Endothelial cell of umbilical vein (primary cell): ENCODE measurements at regions not wholly inside any gene's neighbourhood (a gene's known extent, or its start where the extent isn't known, plus 50 kb on each side); places are given as distances from the start of the nearest gene placed in this dataset.

Experiments
- BruUV-seq: library from RNA; stranded (reverse); fragments of 400-500 nt; replicated peaks from 2 replicates; lab custom pipeline; 2021; lab: Mats Ljungman, UMichigan
- CTCF ChIA-PET: fragments of 300-600, 350-600 bp; sonication (Branson Sonifier 250); formaldehyde crosslinking; loops from one replicate; lab custom pipeline; 2021; ENCODE audit warnings: antibody characterized with exemption, inconsistent platforms; lab: Charles Lee
- POLR2A ChIA-PET: fragments of 300-600, 350-600 bp; sonication (Branson Sonifier 250); formaldehyde crosslinking; loops from one replicate; lab custom pipeline; 2021; ENCODE audit warnings: antibody characterized with exemption, inconsistent platforms; lab: Charles Lee
- DNase-seq: peaks from one replicate; pipeline ENCODE4 v3.0.0-alpha.2; 2011; ENCODE audit warnings: low read depth, low spot score
- FAIRE-seq: peaks from 2 replicates; lab custom pipeline; 2011; peaks lifted over from hg19 to GRCh38; lab: Jason Lieb, UNC
- H2AFZ ChIP-seq: 2 replicates; pipeline ENCODE4 v1.6.0; 2012; ENCODE audit warnings: low read depth, low read length, control low read depth, inconsistent platforms
- H3K27ac ChIP-seq: 2 replicates; pipeline ENCODE4 v1.5.1; 2011; ENCODE audit warnings: low read depth, mild to moderate bottlenecking, control low read depth, low read length, moderate library complexity; ENCODE audit not compliant: insufficient read depth
- H3K27me3 ChIP-seq, 2 experiments: 2 replicates each; pipeline versions ENCODE4 v1.6.0 to v1.6.1; 2011; ENCODE audit warnings: low read length in 2 of 2, mixed read lengths in 1 of 2; ENCODE audit not compliant: control insufficient read depth in 2 of 2, insufficient read depth in 2 of 2
- H3K36me3 ChIP-seq, 2 experiments: 2 replicates in 1 of 2; 3 replicates in 1 of 2; pipeline ENCODE4 v1.5.1; 2011; ENCODE audit warnings: low read length in 2 of 2, mild to moderate bottlenecking in 1 of 2, moderate library complexity in 1 of 2; ENCODE audit not compliant: control insufficient read depth in 2 of 2, insufficient read depth in 2 of 2; ENCODE audit errors: extremely low read depth in 1 of 2
- H3K4me1 ChIP-seq: 3 replicates; pipeline ENCODE4 v1.5.1; 2011; ENCODE audit warnings: mild to moderate bottlenecking, low read length; ENCODE audit not compliant: control insufficient read depth, insufficient read depth; ENCODE audit errors: extremely low read depth
- H3K4me2 ChIP-seq: 2 replicates; pipeline ENCODE4 v1.6.1; 2011; ENCODE audit warnings: low read length, control low read depth, mixed read lengths; ENCODE audit not compliant: insufficient read depth
- H3K4me3 ChIP-seq, 3 experiments: fragments of 200-600 bp in 1 of 3; sonication (generic), shearing (Covaris generic) in 1 of 3; replicated peaks in 1 of 3; 2 replicates each; pipeline ENCODE4 v1.5.1; 2011 to 2016; ENCODE audit warnings: control low read depth in 3 of 3, low read length in 3 of 3, mild to moderate bottlenecking in 2 of 3, inconsistent platforms in 1 of 3, low read depth in 1 of 3, moderate library complexity in 1 of 3; ENCODE audit not compliant: insufficient read depth in 1 of 3
- H3K79me2 ChIP-seq: 2 replicates; pipeline ENCODE4 v1.6.0; 2012; ENCODE audit warnings: low read length, inconsistent platforms; ENCODE audit not compliant: control insufficient read depth, insufficient read depth
- H3K9ac ChIP-seq: replicated peaks from 2 replicates; pipeline ENCODE3; 2011; ENCODE audit warnings: low read length, control low read depth; ENCODE audit not compliant: insufficient read depth; ENCODE audit errors: extremely low read depth
- H3K9me1 ChIP-seq: replicated peaks from 3 replicates; pipeline ENCODE4 v1.6.0; 2011; ENCODE audit warnings: mild to moderate bottlenecking, low read length; ENCODE audit not compliant: control insufficient read depth, insufficient read depth; ENCODE audit errors: extremely low read depth
- H3K9me3 ChIP-seq: replicated peaks from 2 replicates; pipeline ENCODE4 v1.5.1; 2012; ENCODE audit warnings: low read length, inconsistent platforms; ENCODE audit not compliant: control insufficient read depth, insufficient read depth
- H4K20me1 ChIP-seq: replicated peaks from 2 replicates; pipeline ENCODE3; 2011; ENCODE audit warnings: mild to moderate bottlenecking, low read length; ENCODE audit not compliant: control insufficient read depth, insufficient read depth; ENCODE audit errors: extremely low read depth
- CTCF ChIP-seq, 2 donors: IDR thresholded peaks; 1 replicate in 1 of 2; 2 replicates in 1 of 2; pipeline ENCODE4 v1.5.1; 2011; ENCODE audit warnings: low read length in 2 of 2, mild to moderate bottlenecking in 2 of 2, moderate library complexity in 2 of 2, control low read depth in 1 of 2, inconsistent platforms in 1 of 2, low read depth in 1 of 2; ENCODE audit not compliant: insufficient read depth in 1 of 2; ENCODE audit errors: extremely low read depth in 1 of 2
- EZH2 ChIP-seq: IDR thresholded peaks from 2 replicates; pipeline ENCODE4 v1.6.1; 2012; ENCODE audit warnings: borderline replicate concordance, low read depth, mild to moderate bottlenecking, moderate library complexity, low read length, inconsistent platforms; ENCODE audit not compliant: severe bottlenecking
- FOS ChIP-seq: IDR thresholded peaks from 2 replicates; pipeline ENCODE4 v1.6.1; 2011; ENCODE audit warnings: mild to moderate bottlenecking, low read length, moderate library complexity, borderline replicate concordance; ENCODE audit not compliant: insufficient read depth
- GATA2 ChIP-seq: IDR thresholded peaks from 2 replicates; pipeline ENCODE4 v1.7.0; 2011; ENCODE audit warnings: low read depth, mild to moderate bottlenecking, moderate library complexity, mixed read lengths, low read length; ENCODE audit not compliant: insufficient read length, insufficient read depth
- JUN ChIP-seq: IDR thresholded peaks from 2 replicates; pipeline ENCODE4 v1.6.1; 2011; ENCODE audit warnings: borderline replicate concordance, low read depth; ENCODE audit not compliant: insufficient read length, insufficient read depth
- MAX ChIP-seq: IDR thresholded peaks from 2 replicates; pipeline ENCODE4 v1.6.1; 2011; ENCODE audit not compliant: insufficient read depth, insufficient read length
- MYC ChIP-seq: IDR thresholded peaks from one replicate; pipeline ENCODE4 v1.6.1; 2011; ENCODE audit warnings: mild to moderate bottlenecking, low read depth, low read length
- POLR2A ChIP-seq: IDR thresholded peaks from 2 replicates; pipeline ENCODE4 v1.6.1; 2012; ENCODE audit warnings: low read depth, mild to moderate bottlenecking, control low read depth, low read length
- POLR2AphosphoS5 ChIP-seq: IDR thresholded peaks from 2 replicates; pipeline ENCODE4 v1.6.1; 2012; ENCODE audit warnings: low read depth, mild to moderate bottlenecking, control low read depth, low read length, moderate library complexity; ENCODE audit not compliant: insufficient read depth
- dilution Hi-C: fragments of 300-500 bp; cut with MboI; formaldehyde crosslinking; loops from one replicate; pipeline ENCODE4 v1.15.0; 2019; ENCODE audit warnings: low sequenced_read_pairs; ENCODE audit not compliant: extremely low pct_ligation_motif_present
- intact Hi-C: fragments of 100-400 bp; cut with micrococcal nuclease; formaldehyde crosslinking; loops from one replicate; pipeline ENCODE4 v1.10.0; 2022

GRCh38 chr4:154126276-154126675, 337.4 kb upstream of the SFRP2 start:
- Histone ChIP-seq H3K27ac (no peak overlapping the region), H3K9ac (no peak overlapping the region), H3K36me3 (no peaks in the 10 kb centered on the region), H3K27me3 (no peaks in the 10 kb centered on the region), H2AFZ (no peak overlapping the region), H4K20me1 (no peaks in the 10 kb centered on the region), H3K9me1 (no peaks in the 10 kb centered on the region), H3K9me3 (peaks cover 6% of the 10 kb centered on the region), H3K4me1 (no peaks in the 10 kb centered on the region), H3K4me2 (no peak overlapping the region), H3K4me3 (no peak overlapping the region), H3K79me2 (no peaks in the 10 kb centered on the region)
- no TSS peak for BruUV-seq
- POLR2A ChIA-PET: no interaction called here
- dilution Hi-C loops: no loop called here
- CTCF ChIA-PET: no interaction called here
- no peak for FAIRE-seq
- intact Hi-C loops: no loop called here
- no peak for DNase-seq
- TF ChIP-seq CTCF (IDR thresholded peaks at IDR 0.05; ENCODE audit: extremely low read depth in 1 of 2, insufficient read depth in 1 of 2, low read depth in 1 of 2, low read length in 2 of 2) (no peak), FOS (no peak), MAX (no peak)

DNA sequence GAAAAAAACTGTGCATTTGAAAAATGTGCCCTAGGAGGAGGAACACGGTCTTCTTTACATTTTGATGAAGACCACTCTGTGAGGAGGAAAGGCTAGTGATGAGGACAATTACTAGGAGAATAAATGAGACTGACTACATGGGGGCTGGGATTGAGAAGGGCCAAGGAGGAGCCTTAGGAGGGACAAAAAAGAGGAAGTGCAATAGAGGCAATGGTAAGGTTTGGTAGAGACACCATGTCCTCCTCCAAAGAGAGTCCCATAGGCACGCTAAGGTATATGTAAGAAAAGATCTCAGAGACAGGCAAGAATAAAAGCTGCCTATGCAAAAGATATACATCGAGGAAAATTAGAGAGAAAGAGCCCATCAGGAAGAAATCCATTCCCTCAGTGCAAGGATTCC, 336.5 kb upstream of the SFRP2 start:
- H3K36me3 ChIP-seq: no peaks in the 10 kb centered on the region
- no peaks in the 10 kb centered on the region for H4K20me1 ChIP-seq
- no peak for TF ChIP-seq POLR2A
- no peak for TF ChIP-seq FOS
- no peak for TF ChIP-seq MAX
- TF ChIP-seq EZH2: no peak
- no peak for TF ChIP-seq JUN
- no peak for TF ChIP-seq GATA2
- TF ChIP-seq CTCF (IDR thresholded peaks at IDR 0.05; ENCODE audit: extremely low read depth in 1 of 2, insufficient read depth in 1 of 2, low read depth in 1 of 2, low read length in 2 of 2): no peak
- TF ChIP-seq MYC: no peak
- no peak for TF ChIP-seq POLR2AphosphoS5
- no peaks in the 10 kb centered on the region for H3K27me3 ChIP-seq
- H3K4me3 ChIP-seq: no peak overlapping the region
- H3K9me3 ChIP-seq: peaks cover 6% of the 10 kb centered on the region
- no peak for FAIRE-seq
- H3K4me2 ChIP-seq: no peak overlapping the region
- H3K9me1 ChIP-seq: no peaks in the 10 kb centered on the region
- H3K27ac ChIP-seq: no peak overlapping the region
- intact Hi-C loops (loop anchor here (2.0 kb wide), 1 partner anchor 49 kb away; no protein-coding TSS in a partner anchor), dilution Hi-C loops (no loop called here)
- no peak for DNase-seq
- ChIA-PET POLR2A (no interaction called here), CTCF (no interaction called here)
- H3K4me1 ChIP-seq: no peaks in the 10 kb centered on the region
- H3K9ac ChIP-seq: no peak overlapping the region
- H2AFZ ChIP-seq: no peak overlapping the region
- BruUV-seq: no TSS peak
- no peaks in the 10 kb centered on the region for H3K79me2 ChIP-seq
